ENCODE measurements at regions not wholly inside any gene's neighbourhood (a gene's known extent, or its start where the extent isn't known, plus 50 kb on each side); places are given as distances from the start of the nearest gene placed in this dataset.

DNA sequence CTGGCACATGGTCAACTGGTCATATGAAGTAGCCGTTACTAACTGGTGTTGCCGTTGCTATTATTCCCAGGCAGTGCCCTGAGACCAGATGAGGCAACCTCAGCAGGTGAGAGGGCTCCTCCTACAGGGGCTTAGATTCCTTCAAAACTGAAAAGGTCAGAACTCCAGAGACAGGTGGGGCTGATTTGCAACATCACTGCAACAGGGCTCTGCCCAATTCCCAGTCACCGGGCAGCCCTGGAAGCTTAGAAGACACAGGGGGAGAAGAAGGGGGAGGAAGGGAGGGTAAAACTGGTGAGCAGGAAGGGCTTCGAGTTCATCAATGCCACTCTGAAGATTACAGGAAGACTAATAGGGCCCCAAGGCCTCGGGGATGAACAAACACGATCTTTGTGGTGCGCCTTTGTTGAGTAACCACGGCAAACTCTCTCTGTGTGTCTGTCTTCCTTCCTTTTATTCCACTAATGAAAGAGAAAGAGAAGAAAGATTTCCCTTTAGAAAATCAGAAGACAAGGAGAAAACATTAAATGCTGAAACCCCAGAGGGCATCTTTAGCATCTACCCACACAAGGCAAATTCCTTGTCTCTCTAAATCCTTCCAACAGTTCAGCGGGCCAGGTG is 749.1 kb upstream of the TBX3 start:
- Histone ChIP-seq H3K27me3 (ENCODE audit: control insufficient read depth, insufficient read depth, low read length) (no peaks in the 10 kb centered on the region), H3K36me3 (ENCODE audit: control insufficient read depth, insufficient read depth, low read length) (no peaks in the 10 kb centered on the region), H3K4me3 (ENCODE audit: low read depth, low read length) (no peak overlapping the region)
- DNase-seq (ENCODE audit: low read depth): no peak
- TF ChIP-seq CTCF (IDR thresholded peaks at IDR 0.05; ENCODE audit: insufficient read depth, low read length, poor library complexity, severe bottlenecking): no peak

DNA sequence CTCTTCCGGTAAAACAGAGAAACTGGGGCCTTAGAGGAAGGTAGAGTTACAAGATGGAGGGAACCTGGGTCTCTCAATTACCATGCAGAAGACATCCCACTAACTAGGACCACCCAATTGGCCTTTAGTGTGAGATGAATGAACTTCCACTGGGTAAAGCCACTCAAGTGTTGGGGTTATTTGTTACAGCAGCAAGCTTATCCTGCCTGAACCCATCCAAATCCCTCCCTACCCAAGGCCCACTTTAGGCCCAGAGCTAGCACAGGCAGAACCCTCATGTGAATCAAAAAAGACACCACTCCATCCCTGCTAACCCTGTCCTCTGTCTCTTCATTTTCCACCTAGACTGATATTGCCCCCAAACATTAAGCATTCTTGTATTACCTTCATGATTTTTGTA is 746.7 kb upstream of the TBX3 start:
- H3K4me3 ChIP-seq (ENCODE audit: low read depth, low read length): no peak overlapping the region
- H3K27me3 ChIP-seq (ENCODE audit: control insufficient read depth, insufficient read depth, low read length): no peaks in the 10 kb centered on the region
- DNase-seq (ENCODE audit: low read depth): no peak
- no peaks in the 10 kb centered on the region for H3K36me3 ChIP-seq (ENCODE audit: control insufficient read depth, insufficient read depth, low read length)
- TF ChIP-seq CTCF (IDR thresholded peaks at IDR 0.05; ENCODE audit: insufficient read depth, low read length, poor library complexity, severe bottlenecking): no peak

DNA sequence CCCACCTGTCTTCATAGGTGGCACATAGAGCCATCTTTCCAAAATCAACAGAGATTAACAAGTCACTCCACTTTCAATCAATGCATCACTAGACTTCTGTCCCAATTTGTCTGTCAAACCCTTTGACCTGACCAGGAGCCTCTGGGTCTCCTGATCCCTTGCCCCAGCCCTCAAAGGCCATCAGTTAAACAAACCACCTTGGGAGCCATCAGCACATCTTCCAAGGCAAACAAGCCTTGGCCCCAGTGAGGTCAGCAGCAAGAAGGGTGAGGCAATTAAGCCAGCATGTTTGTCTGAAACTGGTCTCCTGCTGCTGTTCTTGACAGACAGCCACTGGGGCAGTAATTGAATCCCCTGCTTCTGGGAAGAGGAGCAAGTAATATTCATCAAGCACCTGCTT is 742.8 kb upstream of the TBX3 start:
- DNase-seq (ENCODE audit: low read depth): no peak
- Histone ChIP-seq H3K36me3 (ENCODE audit: control insufficient read depth, insufficient read depth, low read length) (no peaks in the 10 kb centered on the region), H3K27me3 (ENCODE audit: control insufficient read depth, insufficient read depth, low read length) (no peaks in the 10 kb centered on the region), H3K4me3 (ENCODE audit: low read depth, low read length) (no peak overlapping the region)
- no peak for TF ChIP-seq CTCF (IDR thresholded peaks at IDR 0.05; ENCODE audit: insufficient read depth, low read length, poor library complexity, severe bottlenecking)

- TF ChIP-seq CTCF (IDR thresholded peaks at IDR 0.05; ENCODE audit: insufficient read depth, low read length, poor library complexity, severe bottlenecking): no peak
- Histone ChIP-seq H3K27me3 (ENCODE audit: control insufficient read depth, insufficient read depth, low read length) (no peaks in the 10 kb centered on the region), H3K4me3 (ENCODE audit: low read depth, low read length) (no peak overlapping the region), H3K36me3 (ENCODE audit: control insufficient read depth, insufficient read depth, low read length) (no peaks in the 10 kb centered on the region)
- no peak for DNase-seq (ENCODE audit: low read depth)
These were observed 740.0 kb upstream of the TBX3 start for GRCh38 chr12:115424003-115424402.

GRCh38 chr12:115423546-115423987 is 739.6 kb upstream of the TBX3 start:
- no peak for DNase-seq (ENCODE audit: low read depth)
- TF ChIP-seq CTCF (IDR thresholded peaks at IDR 0.05; ENCODE audit: insufficient read depth, low read length, poor library complexity, severe bottlenecking): no peak
- Histone ChIP-seq H3K27me3 (ENCODE audit: control insufficient read depth, insufficient read depth, low read length) (no peaks in the 10 kb centered on the region), H3K36me3 (ENCODE audit: control insufficient read depth, insufficient read depth, low read length) (no peaks in the 10 kb centered on the region), H3K4me3 (ENCODE audit: low read depth, low read length) (no peak overlapping the region)

All from kidney epithelial cell (primary cell).